T47D (cell line): ENCODE measurements at regions not wholly inside any gene's neighbourhood (a gene's known extent, or its start where the extent isn't known, plus 50 kb on each side); places are given as distances from the start of the nearest gene placed in this dataset.
"Not testable (repeated sequence)": the region's sequence is repeated elsewhere in the genome, so short reads cannot be mapped to it uniquely, and the experiment has no call there.

Experiments
- DNase-seq, 2 experiments: peaks; one replicate each; pipeline versions ENCODE4 v3.0.0 to v3.0.0-alpha.2; 2011 to 2012; ENCODE audit warnings: low read depth in 1 of 2, low spot score in 1 of 2
- JUND ChIP-seq: IDR thresholded peaks from 2 replicates; pipeline ENCODE4 v1.6.1; 2012; ENCODE audit warnings: low read depth
- in situ Hi-C: cut with HindIII; loops from 2 replicates; pipeline ENCODE4 v1.10.0; 2016; ENCODE audit warnings: low sequenced_read_pairs, low pct_unique_long_range_greater_than_20kb

GRCh38 chr5:84450617-84451414 lies 66.1 kb upstream of the EDIL3 start:
- in situ Hi-C loops, result no loop called here
- TF ChIP-seq JUND, result no peak
- peak; percentile 13 to 14 for DNase-seq

GRCh38 chr5:84445049-84445685 lies 60.5 kb upstream of the EDIL3 start:
- in situ Hi-C loops, result no loop called here

GRCh38 chr5:84438456-84438855 lies 53.8 kb upstream of the EDIL3 start:
- in situ Hi-C loops, result no loop called here
- DNase-seq, result no peak
- no peak for TF ChIP-seq JUND

More at GRCh38 chr5:84445049-84445685, 60.5 kb upstream of the EDIL3 start:
- DNase-seq, result no peak
- TF ChIP-seq JUND, result no peak

DNA sequence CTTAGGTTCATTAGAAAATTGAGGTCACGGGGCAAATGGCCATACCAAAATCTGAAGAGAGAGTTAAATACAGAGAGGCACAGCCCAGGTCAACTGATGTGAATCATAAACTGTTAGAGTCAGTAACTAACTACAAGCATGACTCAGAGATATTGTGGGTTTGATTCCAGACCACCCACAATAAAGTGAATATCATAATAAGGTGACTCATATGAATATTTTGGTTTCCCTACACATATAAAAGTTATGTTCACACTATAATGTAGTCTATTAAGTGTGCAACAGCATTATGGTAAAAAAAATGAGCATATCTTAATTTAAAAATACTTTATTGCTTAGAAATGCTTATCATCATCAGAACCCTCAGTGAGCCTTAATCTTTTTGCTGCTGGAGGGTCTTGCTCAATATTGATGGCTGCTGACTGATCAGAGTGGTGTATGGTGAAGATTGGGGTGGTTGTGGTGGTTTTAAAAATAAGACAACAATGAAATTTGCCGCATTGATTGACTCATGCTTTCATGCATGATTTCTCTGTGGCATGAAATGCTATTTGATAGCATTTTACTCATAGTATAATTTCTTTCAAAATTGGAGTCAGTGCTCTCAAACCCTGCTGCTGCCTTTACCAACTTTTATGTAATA lies 53.1 kb upstream of the EDIL3 start:
- in situ Hi-C loops, result no loop called here
- no peak for DNase-seq
- no peak for TF ChIP-seq JUND

DNA sequence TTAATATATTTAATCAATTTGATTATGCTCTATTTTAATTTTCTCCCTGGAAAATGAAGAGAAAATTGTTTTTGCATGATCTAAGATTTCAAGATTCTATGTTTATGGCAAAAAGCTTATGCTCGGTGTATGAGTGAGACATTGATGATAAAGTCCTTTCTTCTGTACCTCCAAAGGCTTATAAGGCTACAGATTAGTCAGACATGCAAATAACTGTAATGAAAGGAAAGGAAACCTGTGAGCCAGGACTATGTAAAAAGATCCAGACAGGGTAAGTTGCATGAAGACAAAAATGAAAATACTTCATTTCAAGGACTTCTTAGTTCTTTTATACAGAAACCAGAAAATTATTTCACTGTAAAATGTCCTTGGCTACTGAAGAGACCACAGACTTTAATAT lies 52.2 kb upstream of the EDIL3 start:
- DNase-seq, result no peak
- in situ Hi-C loops, result no loop called here
- no peak for TF ChIP-seq JUND

GRCh38 chr5:84435861-84436346 lies 51.2 kb upstream of the EDIL3 start:
- peak in 1 of 2 experiments; percentile 7 for DNase-seq
- in situ Hi-C loops, result not testable (repeated sequence)
